SK-N-SH (cell line): ENCODE measurements at regions not wholly inside any gene's neighbourhood (a gene's known extent, or its start where the extent isn't known, plus 50 kb on each side); places are given as distances from the start of the nearest gene placed in this dataset.

Source experiments
- CTCF ChIA-PET: fragments of 300-600, 350-600 bp; formaldehyde crosslinking; extraction: SDS; loops from one replicate; lab custom pipeline; 2021; lab: Yijun Ruan, JAX
- POLR2A ChIA-PET: fragments of 350-600 bp; sonication (Branson Sonifier 250); formaldehyde crosslinking; extraction: SDS; loops from one replicate; lab custom pipeline; 2020; ENCODE audit warnings: antibody characterized with exemption, inconsistent platforms; lab: Yijun Ruan, JAX
- DNase-seq: peaks from one replicate; pipeline ENCODE4 v3.0.0; 2012
- H2AFZ ChIP-seq: fragments of 200-600 bp; sonication (generic); 2 replicates; pipeline ENCODE4 v1.8.1; 2016; ENCODE audit warnings: antibody characterized with exemption, mild to moderate bottlenecking, low read depth
- H3F3A ChIP-seq: fragments of 200-600 bp; sonication (generic); replicated peaks from 2 replicates; pipeline ENCODE3; 2016; ENCODE audit warnings: antibody characterized with exemption, mild to moderate bottlenecking; ENCODE audit not compliant: insufficient read depth
- H3K27ac ChIP-seq, 2 experiments: fragments of 200-500 bp in 1 of 2; fragments of 200-600 bp in 1 of 2; sonication (Bioruptor generic) in 1 of 2; sonication (generic), shearing (Covaris generic) in 1 of 2; 2 replicates each; pipeline versions ENCODE4 v1.5.1 to v1.6.1; 2014 to 2016; ENCODE audit warnings: low read depth in 2 of 2, inconsistent platforms in 1 of 2, low read length in 1 of 2, mild to moderate bottlenecking in 1 of 2, mixed read lengths in 1 of 2
- H3K27me3 ChIP-seq: fragments of 200-600 bp; sonication (generic), shearing (Covaris generic); 2 replicates; pipeline ENCODE4 v1.6.1; 2016; ENCODE audit warnings: mixed run types; ENCODE audit not compliant: insufficient read depth
- H3K36me3 ChIP-seq, 2 experiments: fragments of 200-500 bp in 1 of 2; fragments of 200-600 bp in 1 of 2; sonication (Bioruptor generic) in 1 of 2; sonication (generic) in 1 of 2; replicated peaks in 1 of 2; 2 replicates each; pipeline versions ENCODE3 to v1.5.1; 2014 to 2016; ENCODE audit warnings: low read length in 1 of 2, mild to moderate bottlenecking in 1 of 2; ENCODE audit not compliant: insufficient read depth in 2 of 2, control insufficient read depth in 1 of 2
- H3K4me1 ChIP-seq, 2 experiments: fragments of 200-500 bp in 1 of 2; fragments of 200-600 bp in 1 of 2; sonication (Bioruptor generic) in 1 of 2; sonication (generic), shearing (Covaris generic) in 1 of 2; 2 replicates each; pipeline versions ENCODE4 v1.5.1 to v1.6.1; 2014 to 2016; ENCODE audit warnings: low read depth in 1 of 2, low read length in 1 of 2, mixed run types in 1 of 2; ENCODE audit not compliant: insufficient read depth in 2 of 2, control insufficient read depth in 1 of 2
- H3K4me2 ChIP-seq: fragments of 200-600 bp; sonication (generic), shearing (Covaris generic); 2 replicates; pipeline ENCODE4 v1.6.1; 2017; ENCODE audit warnings: mixed run types
- H3K4me3 ChIP-seq, 2 experiments: fragments of 200-500 bp in 1 of 2; fragments of 200-600 bp in 1 of 2; sonication (Bioruptor generic) in 1 of 2; sonication (generic), shearing (Covaris generic) in 1 of 2; 2 replicates each; pipeline versions ENCODE4 v1.5.1 to v1.8.1; 2014 to 2016; ENCODE audit warnings: low read depth in 2 of 2, inconsistent platforms in 1 of 2, low read length in 1 of 2, mild to moderate bottlenecking in 1 of 2, mixed read lengths in 1 of 2, moderate library complexity in 1 of 2
- H3K79me2 ChIP-seq: fragments of 200-600 bp; sonication (generic); 2 replicates; pipeline ENCODE4 v1.8.1; 2017; ENCODE audit warnings: mild to moderate bottlenecking; ENCODE audit not compliant: insufficient read depth
- H3K9ac ChIP-seq: fragments of 200-600 bp; sonication (generic); 2 replicates; pipeline ENCODE4 v1.6.1; 2017; ENCODE audit warnings: mixed run types
- H3K9me2 ChIP-seq: fragments of 200-600 bp; sonication (generic); 2 replicates; pipeline ENCODE4 v1.6.1; 2017; ENCODE audit warnings: mixed run types
- H3K9me3 ChIP-seq: fragments of 200-600 bp; sonication (generic); 2 replicates; pipeline ENCODE4 v1.6.1; 2017; ENCODE audit warnings: mixed run types, mild to moderate bottlenecking, moderate library complexity
- H4K20me1 ChIP-seq: fragments of 200-600 bp; sonication (generic); 2 replicates; pipeline ENCODE4 v1.6.1; 2017; ENCODE audit warnings: mild to moderate bottlenecking, mixed run types; ENCODE audit not compliant: insufficient read depth
- CHD2 ChIP-seq: fragments of 150-350 bp; IDR thresholded peaks from 2 replicates; pipeline ENCODE4 v1.6.1; 2018; ENCODE audit warnings: low read length; ENCODE audit not compliant: partially characterized antibody
- ELF1 ChIP-seq: IDR thresholded peaks from 2 replicates; pipeline ENCODE4 v1.4.0; 2012
- EP300 ChIP-seq, 2 experiments: IDR thresholded peaks; 2 replicates each; pipeline versions ENCODE4 v1.4.0 to v1.6.1; 2012; ENCODE audit warnings: borderline replicate concordance in 1 of 2, low read depth in 1 of 2, low read length in 1 of 2
- FOSL2 ChIP-seq: IDR thresholded peaks from 2 replicates; pipeline ENCODE4 v1.4.0; 2012; ENCODE audit warnings: low read depth, mild to moderate bottlenecking, moderate library complexity, borderline replicate concordance
- FOXJ3 ChIP-seq: sonication (generic); formaldehyde crosslinking; IDR thresholded peaks from 2 replicates; pipeline ENCODE4 v1.5.1; 2020; ENCODE audit warnings: mild to moderate bottlenecking, missing genetic modification reagents
- FOXM1 ChIP-seq: IDR thresholded peaks from 2 replicates; pipeline ENCODE4 v1.4.0; 2012; ENCODE audit warnings: low read depth, mild to moderate bottlenecking
- GABPA ChIP-seq: IDR thresholded peaks from 2 replicates; pipeline ENCODE4 v1.4.0; 2012; ENCODE audit warnings: low read depth, mild to moderate bottlenecking
- GATA2 ChIP-seq: sonication (generic); formaldehyde crosslinking; IDR thresholded peaks from 2 replicates; pipeline ENCODE4 v1.5.0; 2020; ENCODE audit warnings: mild to moderate bottlenecking, missing genetic modification reagents
- JUND ChIP-seq: IDR thresholded peaks from 2 replicates; pipeline ENCODE4 v1.4.0; 2012
- MEF2A ChIP-seq: IDR thresholded peaks from 2 replicates; pipeline ENCODE4 v1.4.0; 2012; ENCODE audit warnings: low read depth, borderline replicate concordance
- NFIC ChIP-seq: IDR thresholded peaks from 2 replicates; pipeline ENCODE4 v1.4.0; 2012; ENCODE audit warnings: borderline replicate concordance
- NRF1 ChIP-seq: IDR thresholded peaks from 2 replicates; pipeline ENCODE4 v1.6.1; 2012; ENCODE audit warnings: low read depth, mild to moderate bottlenecking, low read length
- SIN3A ChIP-seq: IDR thresholded peaks from 2 replicates; pipeline ENCODE4 v1.6.1; 2012; ENCODE audit warnings: low read depth, mild to moderate bottlenecking, low read length, moderate library complexity, borderline replicate concordance
- TAF1 ChIP-seq: IDR thresholded peaks from 2 replicates; pipeline ENCODE4 v1.6.1; 2012; ENCODE audit warnings: low read depth, mild to moderate bottlenecking, low read length, moderate library complexity, borderline replicate concordance
- TCF12 ChIP-seq: IDR thresholded peaks from 2 replicates; pipeline ENCODE4 v1.4.0; 2012
- TEAD4 ChIP-seq: IDR thresholded peaks from 2 replicates; pipeline ENCODE4 v1.4.0; 2012; ENCODE audit warnings: mild to moderate bottlenecking, borderline replicate concordance; ENCODE audit not compliant: insufficient read depth
- YY1 ChIP-seq: IDR thresholded peaks from 2 replicates; pipeline ENCODE4 v1.4.0; 2012; ENCODE audit warnings: low read depth, mild to moderate bottlenecking
- WGBS: methylation state at CpG from one replicate; pipeline ENCODE4 v1.1.6; 2017; ENCODE audit warnings: low lambda C conversion rate; 5-methylcytosine and 5-hydroxymethylcytosine counted together
- TF ChIP-seq, protein P1 (sequence below): IDR thresholded peaks from 2 replicates; pipeline ENCODE4 v1.4.0; 2012; ENCODE audit warnings: low read depth, borderline replicate concordance
- TF ChIP-seq, protein P2 (sequence below): IDR thresholded peaks from 2 replicates; pipeline ENCODE4 v1.4.0; 2012; ENCODE audit warnings: low read depth, borderline replicate concordance
- TF ChIP-seq, protein P3 (sequence below): IDR thresholded peaks from 2 replicates; pipeline ENCODE4 v1.4.0; 2012; ENCODE audit warnings: low read depth
- TF ChIP-seq, protein P4 (sequence below): IDR thresholded peaks from 2 replicates; pipeline ENCODE4; 2012
- TF ChIP-seq, protein P5 (sequence below): fragments of 150-350 bp; IDR thresholded peaks from 2 replicates; pipeline ENCODE4 v1.6.1; 2016; ENCODE audit warnings: mild to moderate bottlenecking, low read depth, low read length
- TF ChIP-seq, protein P6 (sequence below): fragments of 200-600 bp; sonication (generic); IDR thresholded peaks from 2 replicates; pipeline ENCODE4 v1.6.1; 2017; ENCODE audit warnings: antibody characterized with exemption, mild to moderate bottlenecking, moderate library complexity

DNA sequence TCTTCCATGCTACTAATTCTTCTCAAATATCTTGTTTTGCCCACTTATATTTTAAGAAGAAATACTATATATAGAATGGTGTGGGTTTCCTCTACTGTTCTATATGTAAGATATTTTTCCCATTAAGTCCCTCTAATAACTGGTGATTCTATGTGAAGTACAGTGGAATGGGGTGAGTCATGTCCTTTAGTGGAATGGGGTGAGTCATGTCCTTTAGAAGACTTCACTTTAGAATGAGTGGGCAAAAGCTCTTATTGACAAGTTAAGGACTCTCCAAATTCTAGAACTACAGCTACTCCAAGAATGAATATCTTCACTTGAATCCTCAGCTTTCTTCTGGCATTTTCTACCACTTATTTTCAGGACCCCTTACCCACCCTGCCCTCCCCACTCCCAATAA is 349.9 kb downstream of the ETNK1 start (continued):
- TF ChIP-seq TAF1: no peak
- no peak for TF ChIP-seq FOXM1
- TF ChIP-seq, protein P1, sequence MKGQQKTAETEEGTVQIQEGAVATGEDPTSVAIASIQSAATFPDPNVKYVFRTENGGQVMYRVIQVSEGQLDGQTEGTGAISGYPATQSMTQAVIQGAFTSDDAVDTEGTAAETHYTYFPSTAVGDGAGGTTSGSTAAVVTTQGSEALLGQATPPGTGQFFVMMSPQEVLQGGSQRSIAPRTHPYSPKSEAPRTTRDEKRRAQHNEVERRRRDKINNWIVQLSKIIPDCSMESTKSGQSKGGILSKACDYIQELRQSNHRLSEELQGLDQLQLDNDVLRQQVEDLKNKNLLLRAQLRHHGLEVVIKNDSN: no peak
- no peak for TF ChIP-seq GABPA
- TF ChIP-seq, protein P2, sequence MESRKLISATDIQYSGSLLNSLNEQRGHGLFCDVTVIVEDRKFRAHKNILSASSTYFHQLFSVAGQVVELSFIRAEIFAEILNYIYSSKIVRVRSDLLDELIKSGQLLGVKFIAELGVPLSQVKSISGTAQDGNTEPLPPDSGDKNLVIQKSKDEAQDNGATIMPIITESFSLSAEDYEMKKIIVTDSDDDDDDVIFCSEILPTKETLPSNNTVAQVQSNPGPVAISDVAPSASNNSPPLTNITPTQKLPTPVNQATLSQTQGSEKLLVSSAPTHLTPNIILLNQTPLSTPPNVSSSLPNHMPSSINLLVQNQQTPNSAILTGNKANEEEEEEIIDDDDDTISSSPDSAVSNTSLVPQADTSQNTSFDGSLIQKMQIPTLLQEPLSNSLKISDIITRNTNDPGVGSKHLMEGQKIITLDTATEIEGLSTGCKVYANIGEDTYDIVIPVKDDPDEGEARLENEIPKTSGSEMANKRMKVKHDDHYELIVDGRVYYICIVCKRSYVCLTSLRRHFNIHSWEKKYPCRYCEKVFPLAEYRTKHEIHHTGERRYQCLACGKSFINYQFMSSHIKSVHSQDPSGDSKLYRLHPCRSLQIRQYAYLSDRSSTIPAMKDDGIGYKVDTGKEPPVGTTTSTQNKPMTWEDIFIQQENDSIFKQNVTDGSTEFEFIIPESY: no peak

DNA sequence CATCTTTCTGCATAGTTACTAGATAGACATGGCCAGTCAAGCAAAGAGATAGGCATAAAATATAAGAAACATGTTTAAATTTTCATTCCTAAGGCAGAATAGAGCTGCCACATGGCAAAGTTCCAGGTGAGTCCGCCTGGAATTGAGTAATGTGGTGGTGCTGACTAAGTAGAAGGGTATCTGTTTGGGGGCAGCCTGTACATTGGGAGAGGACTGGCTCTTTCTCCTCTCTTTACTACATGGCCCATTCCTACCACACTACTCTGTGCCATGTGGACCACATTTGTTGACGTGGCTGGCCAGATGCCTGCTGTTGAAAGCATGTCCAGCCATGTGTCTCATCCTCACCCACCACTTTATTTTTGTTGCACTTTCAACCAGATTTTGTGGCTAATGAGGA is 354.0 kb downstream of the ETNK1 start:
- peaks cover 18% of the 10 kb centered on the region for H3F3A ChIP-seq
- no peaks in the 10 kb centered on the region for H3K9me2 ChIP-seq
- no peak overlapping the region for H2AFZ ChIP-seq
- no peaks in the 10 kb centered on the region for H3K9me3 ChIP-seq
- no peak overlapping the region for H3K4me3 ChIP-seq
- no peaks in the 10 kb centered on the region for H4K20me1 ChIP-seq
- peak; percentile 93 for TF ChIP-seq NFIC
- TF ChIP-seq ELF1: no peak
- TF ChIP-seq NRF1: no peak
- TF ChIP-seq, protein P2: 0 out of 2 replicates have a peak, but pooled peaks have one; percentile 35
- no peak for TF ChIP-seq YY1
- no peak for TF ChIP-seq FOXM1
- TF ChIP-seq TEAD4: peak; percentile 79
- TF ChIP-seq, protein P3, sequence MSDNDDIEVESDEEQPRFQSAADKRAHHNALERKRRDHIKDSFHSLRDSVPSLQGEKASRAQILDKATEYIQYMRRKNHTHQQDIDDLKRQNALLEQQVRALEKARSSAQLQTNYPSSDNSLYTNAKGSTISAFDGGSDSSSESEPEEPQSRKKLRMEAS: peak; percentile 93
- TF ChIP-seq GATA2 (CRISPR knock-in tag): no peak
- peak; percentile 73; the same call in 1 of the 2 replicates for TF ChIP-seq FOSL2
- TF ChIP-seq FOXJ3: no peak
- no peak for TF ChIP-seq CHD2
- no peak for TF ChIP-seq MEF2A
- peak in 1 of 2 experiments; percentile 71; a peak in 1 of 4 replicates for TF ChIP-seq EP300 (IDR thresholded peaks at IDR 0.05; ENCODE audit: borderline replicate concordance in 1 of 2, low read depth in 1 of 2, low read length in 1 of 2)
- TF ChIP-seq, protein P4, sequence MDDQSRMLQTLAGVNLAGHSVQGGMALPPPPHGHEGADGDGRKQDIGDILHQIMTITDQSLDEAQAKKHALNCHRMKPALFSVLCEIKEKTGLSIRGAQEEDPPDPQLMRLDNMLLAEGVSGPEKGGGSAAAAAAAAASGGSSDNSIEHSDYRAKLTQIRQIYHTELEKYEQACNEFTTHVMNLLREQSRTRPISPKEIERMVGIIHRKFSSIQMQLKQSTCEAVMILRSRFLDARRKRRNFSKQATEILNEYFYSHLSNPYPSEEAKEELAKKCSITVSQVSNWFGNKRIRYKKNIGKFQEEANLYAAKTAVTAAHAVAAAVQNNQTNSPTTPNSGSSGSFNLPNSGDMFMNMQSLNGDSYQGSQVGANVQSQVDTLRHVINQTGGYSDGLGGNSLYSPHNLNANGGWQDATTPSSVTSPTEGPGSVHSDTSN: peak; percentile 48
- TF ChIP-seq TCF12: peak; percentile 87
- TF ChIP-seq, protein P5, sequence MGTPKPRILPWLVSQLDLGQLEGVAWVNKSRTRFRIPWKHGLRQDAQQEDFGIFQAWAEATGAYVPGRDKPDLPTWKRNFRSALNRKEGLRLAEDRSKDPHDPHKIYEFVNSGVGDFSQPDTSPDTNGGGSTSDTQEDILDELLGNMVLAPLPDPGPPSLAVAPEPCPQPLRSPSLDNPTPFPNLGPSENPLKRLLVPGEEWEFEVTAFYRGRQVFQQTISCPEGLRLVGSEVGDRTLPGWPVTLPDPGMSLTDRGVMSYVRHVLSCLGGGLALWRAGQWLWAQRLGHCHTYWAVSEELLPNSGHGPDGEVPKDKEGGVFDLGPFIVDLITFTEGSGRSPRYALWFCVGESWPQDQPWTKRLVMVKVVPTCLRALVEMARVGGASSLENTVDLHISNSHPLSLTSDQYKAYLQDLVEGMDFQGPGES: no peak
- TF ChIP-seq, protein P6, sequence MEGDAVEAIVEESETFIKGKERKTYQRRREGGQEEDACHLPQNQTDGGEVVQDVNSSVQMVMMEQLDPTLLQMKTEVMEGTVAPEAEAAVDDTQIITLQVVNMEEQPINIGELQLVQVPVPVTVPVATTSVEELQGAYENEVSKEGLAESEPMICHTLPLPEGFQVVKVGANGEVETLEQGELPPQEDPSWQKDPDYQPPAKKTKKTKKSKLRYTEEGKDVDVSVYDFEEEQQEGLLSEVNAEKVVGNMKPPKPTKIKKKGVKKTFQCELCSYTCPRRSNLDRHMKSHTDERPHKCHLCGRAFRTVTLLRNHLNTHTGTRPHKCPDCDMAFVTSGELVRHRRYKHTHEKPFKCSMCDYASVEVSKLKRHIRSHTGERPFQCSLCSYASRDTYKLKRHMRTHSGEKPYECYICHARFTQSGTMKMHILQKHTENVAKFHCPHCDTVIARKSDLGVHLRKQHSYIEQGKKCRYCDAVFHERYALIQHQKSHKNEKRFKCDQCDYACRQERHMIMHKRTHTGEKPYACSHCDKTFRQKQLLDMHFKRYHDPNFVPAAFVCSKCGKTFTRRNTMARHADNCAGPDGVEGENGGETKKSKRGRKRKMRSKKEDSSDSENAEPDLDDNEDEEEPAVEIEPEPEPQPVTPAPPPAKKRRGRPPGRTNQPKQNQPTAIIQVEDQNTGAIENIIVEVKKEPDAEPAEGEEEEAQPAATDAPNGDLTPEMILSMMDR: no peak
- no peak for TF ChIP-seq SIN3A
- peak; percentile 81 for TF ChIP-seq JUND
- peak; percentile 11 for DNase-seq
- H3K4me2 ChIP-seq: no peak overlapping the region
- H3K36me3 ChIP-seq: no peaks in the 10 kb centered on the region
- peaks cover 0 to 4% of the 10 kb centered on the region in 2 experiments; a peak in 1 of 4 replicates for H3K4me1 ChIP-seq
- ChIA-PET POLR2A (no interaction called here), CTCF (no interaction called here)
- no peaks in the 10 kb centered on the region for H3K79me2 ChIP-seq
- 11% methylated on average over 2 of the region's 2 CpGs for WGBS
- H3K27me3 ChIP-seq: no peaks in the 10 kb centered on the region
- peak overlapping the region in 1 of 2 experiments; percentile 49; a peak in 1 of 4 replicates for H3K27ac ChIP-seq
- no peak overlapping the region for H3K9ac ChIP-seq
